HG02870 (cell line): ENCODE measurements at regions not wholly inside any gene's neighbourhood (a gene's known extent, or its start where the extent isn't known, plus 50 kb on each side); places are given as distances from the start of the nearest gene placed in this dataset.
"Not testable (repeated sequence)": the region's sequence is repeated elsewhere in the genome, so short reads cannot be mapped to it uniquely, and the experiment has no call there.

Experiments
- ATAC-seq: cut with Tn5 transposase; IDR thresholded peaks from one replicate; pipeline ENCODE4 v1.9.1; 2021; ENCODE audit warnings: mild to moderate bottlenecking, moderate library complexity; ENCODE audit not compliant: unreplicated experiment

DNA sequence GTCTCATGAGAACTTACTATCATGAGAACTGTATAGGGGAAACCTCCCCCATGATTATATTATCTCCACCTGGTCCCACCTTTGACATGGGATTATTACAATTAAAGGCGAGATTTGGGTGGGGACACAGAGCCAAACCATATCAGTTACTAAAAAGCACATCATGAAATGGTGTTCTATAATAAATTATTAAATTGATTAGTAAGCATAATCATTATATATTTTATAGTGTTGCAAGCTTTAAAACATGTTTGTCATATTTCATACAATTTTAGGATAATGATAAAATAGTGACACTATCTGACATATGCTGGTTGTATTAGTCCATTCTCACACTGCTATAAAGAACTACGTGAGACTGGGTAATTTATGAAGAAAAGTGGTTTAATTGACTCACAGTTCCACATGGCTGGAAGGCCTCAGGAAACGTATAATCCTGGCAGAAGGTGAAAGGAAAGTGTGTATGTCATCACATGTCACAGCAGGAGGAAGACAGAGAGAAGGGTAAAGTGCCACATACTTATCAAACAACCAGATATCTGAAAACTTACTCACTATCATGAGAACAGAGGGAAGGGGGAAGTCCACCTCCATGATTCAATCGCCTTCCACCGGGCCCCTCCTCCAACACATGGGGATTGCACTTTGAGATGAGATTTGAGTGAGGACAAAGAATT lies 539.2 kb upstream of the OLFM3 start:
- no peak for ATAC-seq

GRCh38 chr1:102531036-102531435 lies 534.3 kb upstream of the OLFM3 start:
- no peak for ATAC-seq

GRCh38 chr1:102529446-102529845 lies 532.7 kb upstream of the OLFM3 start:
- no peak for ATAC-seq

GRCh38 chr1:102500758-102501157 lies 504.0 kb upstream of the OLFM3 start:
- ATAC-seq, result no peak

- ATAC-seq, result no peak
Measured at GRCh38 chr1:102498929-102499328, 502.2 kb upstream of the OLFM3 start.

GRCh38 chr1:102497810-102498209 lies 501.1 kb upstream of the OLFM3 start:
- not testable (repeated sequence) for ATAC-seq

DNA sequence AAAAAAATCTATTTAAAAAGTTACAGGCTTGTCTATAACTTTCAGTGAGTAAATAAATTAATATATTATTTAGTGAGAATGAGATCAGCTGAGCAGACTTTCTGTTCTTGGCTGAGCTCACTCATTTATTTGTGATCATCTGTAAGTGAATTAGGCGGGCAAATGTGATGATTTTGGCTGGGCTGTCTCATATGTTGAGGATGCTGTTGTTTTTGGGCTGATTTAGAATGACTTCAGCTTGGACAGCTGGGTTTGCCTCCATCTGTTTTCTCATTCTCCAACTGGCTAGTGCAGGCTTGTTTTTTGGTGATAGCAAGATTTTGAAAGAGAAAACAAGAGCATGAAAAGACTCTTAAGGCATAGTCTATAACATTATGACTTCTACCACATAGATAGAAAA lies 475.8 kb upstream of the OLFM3 start:
- no peak for ATAC-seq

- ATAC-seq, result no peak
Measured at GRCh38 chr1:102470767-102471166, 474.0 kb upstream of the OLFM3 start.

DNA sequence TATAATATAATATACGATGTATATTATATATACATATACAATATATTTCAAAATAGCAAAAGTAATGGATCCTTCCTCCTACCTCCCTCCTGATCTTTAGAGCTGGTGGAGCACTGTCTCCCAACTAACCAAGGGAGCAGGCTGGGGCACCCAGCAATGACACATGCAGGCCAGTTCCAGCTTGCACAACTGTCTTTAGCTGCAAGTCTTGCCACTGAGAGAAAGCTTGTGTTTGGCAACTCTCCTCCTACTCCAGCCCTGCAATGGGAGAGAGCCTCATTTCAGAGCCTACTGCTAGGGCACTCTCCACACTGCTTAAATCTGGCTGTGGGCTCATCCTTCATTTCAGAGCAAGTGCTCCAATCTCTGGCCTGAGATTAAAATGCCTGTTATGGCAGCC lies 469.8 kb upstream of the OLFM3 start:
- ATAC-seq, result no peak

- no peak for ATAC-seq
Measured at GRCh38 chr1:102463328-102463727, 466.6 kb upstream of the OLFM3 start.

DNA sequence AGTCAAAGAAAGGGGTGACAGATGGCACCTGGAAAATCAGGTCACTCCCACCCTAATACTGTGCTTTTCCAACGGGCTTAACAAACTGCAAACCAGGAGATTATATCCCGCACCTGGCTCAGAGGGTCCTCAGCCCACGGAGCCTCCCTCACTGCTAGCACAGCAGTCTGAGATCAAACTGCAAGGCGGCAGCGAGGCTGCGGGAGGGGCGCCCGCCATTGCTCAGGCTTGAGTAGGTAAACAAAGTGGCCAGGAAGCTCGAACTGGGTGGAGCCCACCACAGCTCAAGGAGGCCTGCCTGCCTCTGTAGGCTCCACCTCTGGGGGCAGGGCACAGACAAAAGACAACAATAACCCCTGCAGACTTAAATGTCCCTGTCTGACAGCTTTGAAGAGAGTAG lies 445.6 kb upstream of the OLFM3 start:
- not testable (repeated sequence) for ATAC-seq

- peak; percentile 50 for ATAC-seq
Measured at GRCh38 chr1:102435483-102435882, 438.8 kb upstream of the OLFM3 start.

DNA sequence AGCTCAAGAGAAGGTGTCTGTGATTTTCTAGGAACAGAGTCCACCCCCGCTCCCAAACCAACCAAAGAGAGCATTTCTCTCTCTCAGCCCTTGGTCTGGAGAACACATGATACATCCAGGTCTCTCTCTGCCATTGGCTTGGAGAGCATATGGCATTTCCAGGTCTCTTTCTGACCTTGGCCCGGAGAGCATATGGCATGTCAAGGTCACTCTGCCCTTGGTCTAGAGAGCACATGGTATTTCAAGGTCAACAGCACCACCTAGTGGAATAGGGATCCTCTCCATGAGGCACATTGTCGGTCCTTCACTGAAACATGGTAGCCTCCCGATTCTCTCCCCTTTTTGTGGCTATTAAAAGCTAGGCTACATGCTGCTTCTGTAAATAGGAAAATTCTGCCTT lies 437.7 kb upstream of the OLFM3 start:
- no peak for ATAC-seq

DNA sequence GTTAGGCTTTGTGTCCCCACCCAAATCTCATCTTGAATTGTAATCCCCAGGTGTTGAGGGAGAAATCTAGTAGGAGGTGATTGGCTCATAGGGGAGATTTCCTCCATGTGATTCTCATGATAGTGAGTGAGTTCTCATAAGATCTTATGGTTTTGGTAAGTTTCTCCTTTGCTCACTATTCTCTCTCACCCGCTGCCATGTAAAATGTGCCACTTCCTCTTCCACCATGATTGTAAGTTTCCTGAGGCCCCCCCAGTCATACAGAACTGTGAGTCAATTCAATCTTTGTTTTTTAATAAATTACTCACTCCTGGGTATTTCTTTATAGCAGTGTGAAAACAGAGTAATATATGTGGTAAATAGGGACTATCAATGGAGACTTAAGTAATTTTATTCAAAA lies 434.5 kb upstream of the OLFM3 start:
- ATAC-seq, result no peak

GRCh38 chr1:102420034-102420433 lies 423.3 kb upstream of the OLFM3 start:
- ATAC-seq, result no peak
